ENCODE measurements at regions not wholly inside any gene's neighbourhood (a gene's known extent, or its start where the extent isn't known, plus 50 kb on each side); places are given as distances from the start of the nearest gene placed in this dataset.

DNA sequence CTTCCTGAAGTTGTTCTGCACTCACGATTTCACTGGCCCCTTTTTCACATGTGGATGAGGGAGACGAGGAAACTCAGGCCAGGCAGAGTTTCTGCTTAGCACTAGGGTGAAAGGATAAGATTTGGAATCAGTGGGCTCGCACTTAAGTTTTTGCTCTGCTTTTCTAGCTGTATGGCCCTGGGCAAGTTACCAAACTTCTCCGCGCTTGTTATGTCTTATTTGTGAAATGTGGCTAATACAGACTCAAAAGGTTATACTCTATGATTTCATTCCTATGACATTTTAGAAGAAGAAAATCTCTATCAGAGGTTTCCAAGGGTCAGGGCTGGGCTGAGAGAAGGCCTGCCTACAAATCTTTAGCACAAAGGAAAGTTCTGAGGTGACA, 191.9 kb upstream of the LRIG1 start:
- no peak for DNase-seq (ENCODE audit: low read depth)

DNA sequence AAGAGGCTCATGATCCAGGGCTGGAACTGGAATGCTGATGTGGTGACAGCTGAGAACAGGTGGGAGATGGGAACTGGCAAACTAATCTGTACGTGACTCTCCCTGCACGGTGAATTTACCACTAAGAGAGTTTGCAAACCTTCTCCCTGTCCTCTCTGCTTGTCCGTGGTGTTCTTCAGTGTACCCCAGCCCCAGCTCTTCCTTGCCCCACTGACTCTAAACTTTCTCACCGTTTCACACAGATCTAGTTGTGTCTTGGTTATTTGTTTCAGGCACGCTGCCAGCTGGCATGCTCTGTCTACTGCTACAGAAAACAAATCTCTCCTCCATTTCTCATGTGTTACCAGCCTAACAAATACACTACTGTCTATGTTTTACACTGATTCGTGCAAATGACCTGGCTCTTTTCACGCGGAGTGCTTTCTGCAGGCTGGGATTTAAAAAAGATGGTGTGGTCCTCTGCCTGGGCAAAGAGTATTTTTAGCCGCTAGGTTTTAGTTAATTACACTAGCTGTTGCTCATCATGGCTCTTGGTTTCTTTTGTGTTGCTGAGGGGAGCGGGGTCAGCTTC, 192.7 kb upstream of the LRIG1 start:
- DNase-seq (ENCODE audit: low read depth): no peak

DNA sequence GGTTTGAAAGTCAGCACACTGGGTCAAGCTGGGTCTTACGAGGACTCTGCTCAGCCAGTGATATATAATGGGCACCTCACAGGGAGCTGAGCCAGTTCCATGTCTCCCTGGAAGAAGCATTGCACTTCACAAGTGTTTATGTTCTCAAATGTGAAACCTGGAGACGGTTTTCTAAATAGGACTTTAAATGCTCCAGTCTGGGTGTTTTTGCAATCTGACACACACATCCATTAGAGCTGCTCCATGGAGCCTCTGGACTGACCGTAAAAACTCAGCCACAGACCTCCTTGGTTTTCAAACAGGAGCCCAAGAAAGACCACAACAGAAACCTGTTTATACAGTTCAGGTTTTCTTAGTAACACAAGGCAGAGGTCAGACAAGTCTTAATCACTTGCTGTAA, 201.3 kb upstream of the LRIG1 start:
- no peak for DNase-seq (ENCODE audit: low read depth)

DNA sequence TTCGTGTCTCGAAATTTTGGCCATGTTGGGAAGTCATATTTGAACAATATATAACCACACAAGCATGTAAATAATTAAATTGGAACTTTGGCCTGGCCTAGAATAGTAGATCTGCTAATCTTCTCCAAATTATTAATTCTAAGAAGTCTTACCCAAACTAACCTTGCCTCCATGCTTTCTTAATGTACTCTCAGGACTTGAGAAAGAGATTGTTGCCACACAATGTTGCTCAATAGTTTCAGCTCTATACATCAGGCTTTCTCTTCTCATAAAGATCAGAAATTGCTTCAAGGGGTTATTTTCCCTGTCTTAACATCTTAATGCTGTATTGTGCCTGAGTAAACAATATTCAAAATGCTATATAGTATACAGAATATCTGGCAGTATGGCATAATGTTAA, 202.7 kb upstream of the LRIG1 start:
- no peak for DNase-seq (ENCODE audit: low read depth)

- DNase-seq (ENCODE audit: low read depth): no peak
Observed at GRCh38 chr3:66705076-66705475, 204.3 kb upstream of the LRIG1 start.

- DNase-seq (ENCODE audit: low read depth): no peak
Observed at GRCh38 chr3:66706890-66707289, 206.1 kb upstream of the LRIG1 start.

- no peak for DNase-seq (ENCODE audit: low read depth)
Observed at GRCh38 chr3:66709532-66709931, 208.7 kb upstream of the LRIG1 start.

GRCh38 chr3:66712210-66712609, 211.4 kb upstream of the LRIG1 start:
- no peak for DNase-seq (ENCODE audit: low read depth)

DNA sequence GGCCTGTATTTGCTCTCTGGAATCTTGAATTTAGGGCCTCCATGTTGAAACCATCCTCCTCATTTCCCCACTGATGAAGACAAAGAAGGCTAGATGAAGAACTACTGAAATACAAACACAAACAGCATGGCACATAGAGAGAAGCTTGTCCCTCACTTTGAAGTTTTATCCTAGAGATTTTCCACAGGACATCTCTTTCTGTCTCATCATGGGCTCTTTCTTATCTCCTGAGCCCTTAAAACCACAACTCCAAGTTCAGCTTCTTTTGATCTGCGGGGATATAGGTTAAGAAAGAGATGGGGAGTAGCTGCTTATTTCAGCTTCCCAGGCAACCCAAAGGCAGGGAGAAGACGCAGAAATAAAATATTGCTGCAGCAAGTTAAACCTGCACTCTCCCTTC, 213.1 kb upstream of the LRIG1 start:
- no peak for DNase-seq (ENCODE audit: low read depth)

- no peak for DNase-seq (ENCODE audit: low read depth)
Observed at GRCh38 chr3:66715806-66716205, 215.0 kb upstream of the LRIG1 start.

DNA sequence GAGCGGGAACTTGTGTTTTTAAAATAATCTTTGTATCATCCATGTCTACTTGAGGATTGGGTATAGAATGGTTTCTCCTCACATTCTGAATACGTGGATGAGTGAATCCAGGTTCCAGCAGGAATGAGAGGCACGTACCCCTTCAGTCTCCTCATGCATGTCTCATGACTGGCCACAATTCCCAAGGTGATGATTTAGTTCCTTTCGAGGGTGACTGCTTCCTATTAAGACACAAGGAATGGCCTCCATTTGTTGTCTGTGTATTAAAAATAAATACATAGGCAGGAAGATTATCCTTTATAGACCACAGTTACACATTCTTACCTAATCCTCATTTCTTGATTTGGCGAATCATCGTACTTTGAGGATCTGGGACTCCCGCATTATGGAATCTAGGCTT, 217.0 kb upstream of the LRIG1 start:
- no peak for DNase-seq (ENCODE audit: low read depth)

- DNase-seq (ENCODE audit: low read depth): no peak
Observed at GRCh38 chr3:66719796-66720356, 219.1 kb upstream of the LRIG1 start.

- DNase-seq (ENCODE audit: low read depth): no peak
Observed at GRCh38 chr3:66720508-66720907, 219.7 kb upstream of the LRIG1 start.

DNA sequence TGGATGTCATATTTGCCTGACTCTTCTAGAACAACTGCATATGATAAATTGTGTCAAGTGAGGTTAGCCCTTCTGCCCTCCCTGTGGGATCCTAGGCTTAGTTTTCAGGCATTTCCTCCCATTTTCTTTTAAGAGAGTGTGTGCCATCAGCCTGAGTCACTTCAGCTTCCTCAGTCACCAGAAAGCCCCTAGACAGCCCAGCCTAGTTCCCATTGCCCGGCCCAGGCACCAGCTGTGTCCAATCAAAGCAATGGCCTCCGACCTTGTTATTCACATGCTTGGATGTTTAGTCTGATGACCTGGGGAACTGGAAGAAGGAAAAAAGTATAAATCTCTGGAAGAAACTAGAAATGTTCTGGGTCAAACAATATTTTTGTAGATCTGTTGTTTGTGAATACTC, 221.9 kb upstream of the LRIG1 start:
- DNase-seq (ENCODE audit: low read depth): no peak

DNA sequence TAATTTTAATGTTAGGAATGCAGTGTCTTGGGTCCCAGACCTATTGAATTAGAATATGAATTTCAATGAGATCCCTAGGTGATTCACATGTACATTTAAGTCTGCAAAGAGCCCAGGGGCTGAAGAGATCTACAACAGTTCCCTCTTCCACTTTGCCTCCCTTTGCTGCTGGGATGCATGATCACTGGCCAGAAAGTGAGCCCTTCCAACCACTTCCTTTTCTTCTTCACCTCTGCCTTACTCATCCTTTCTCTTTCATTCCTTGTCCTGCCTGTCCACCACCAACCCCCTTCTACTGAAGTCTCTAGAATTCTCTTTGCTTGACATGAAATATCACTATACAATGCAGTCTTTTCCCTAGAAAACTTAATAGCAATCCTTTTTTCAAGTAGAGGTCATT, 222.4 kb upstream of the LRIG1 start:
- no peak for DNase-seq (ENCODE audit: low read depth)

DNA sequence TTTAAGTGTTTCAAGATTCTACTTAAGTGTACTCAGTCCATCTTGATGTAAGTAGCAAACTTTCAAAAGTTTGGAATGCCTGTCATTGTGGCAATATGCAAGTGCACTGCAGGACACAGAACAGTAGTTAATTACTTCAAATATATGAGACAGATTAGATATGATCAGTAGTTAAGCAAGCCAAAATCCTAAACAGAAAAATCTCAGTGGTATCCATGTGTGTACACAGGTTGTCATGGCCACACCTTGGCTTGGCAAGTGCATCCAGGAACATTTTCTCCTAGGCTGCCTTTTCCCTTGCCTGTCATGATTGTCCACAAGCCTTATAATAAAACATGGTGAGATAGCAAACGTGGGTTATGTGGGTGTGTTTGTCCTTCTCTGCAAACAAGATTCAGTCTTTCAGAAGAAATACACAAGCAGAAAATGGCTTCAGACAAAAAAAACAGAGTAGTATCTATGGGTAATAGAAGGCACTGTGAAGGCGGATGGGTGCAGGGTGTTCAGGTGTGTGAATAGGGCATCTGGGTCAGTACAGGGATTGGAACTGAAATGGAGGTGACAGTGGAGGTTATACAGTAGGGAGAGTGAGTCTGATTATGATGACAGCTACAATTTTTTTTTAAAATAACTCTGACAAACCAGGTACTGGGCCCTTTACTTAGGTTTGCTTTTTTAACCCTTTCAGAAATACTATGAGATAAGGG, 229.0 kb upstream of the LRIG1 start:
- DNase-seq (ENCODE audit: low read depth): no peak

DNA sequence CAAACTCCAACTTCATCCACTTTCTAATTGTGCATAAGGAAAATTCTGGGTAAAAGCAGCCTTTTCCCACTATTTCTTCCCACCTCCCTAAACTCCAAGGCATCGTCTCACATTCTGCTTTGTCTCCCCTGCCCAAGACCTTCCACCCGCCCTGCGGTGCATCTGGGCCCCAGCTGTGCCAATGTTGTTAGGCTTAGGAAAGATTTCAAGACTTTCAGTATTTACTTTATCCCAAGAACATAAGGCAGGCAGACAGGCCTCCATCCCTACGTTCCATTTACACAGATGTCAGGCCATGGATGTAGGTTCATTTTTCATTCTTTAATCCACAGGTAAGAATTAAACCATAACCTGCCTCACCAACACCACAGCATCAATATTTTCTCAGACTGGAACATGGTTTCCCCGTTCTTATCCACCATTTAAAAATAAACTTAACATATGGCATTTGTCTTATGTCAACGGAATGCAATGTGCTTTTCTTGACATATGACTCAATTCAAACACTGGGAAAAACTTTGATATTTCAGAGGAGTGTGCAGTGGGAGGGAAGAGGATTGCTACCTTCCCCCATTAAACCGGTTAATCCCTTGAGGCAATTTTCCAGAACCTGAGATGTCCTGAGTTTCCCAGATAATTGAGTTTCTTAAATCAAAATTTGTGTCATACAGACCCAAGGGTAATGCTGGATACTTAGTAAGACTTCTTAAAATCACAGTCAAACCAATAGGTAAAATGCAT, 238.0 kb upstream of the LRIG1 start:
- DNase-seq (ENCODE audit: low read depth): no peak

- DNase-seq (ENCODE audit: low read depth): no peak
Observed at GRCh38 chr3:66740260-66740659, 239.4 kb upstream of the LRIG1 start.

- no peak for DNase-seq (ENCODE audit: low read depth)
Observed at GRCh38 chr3:66744521-66744920, 243.7 kb upstream of the LRIG1 start.

DNA sequence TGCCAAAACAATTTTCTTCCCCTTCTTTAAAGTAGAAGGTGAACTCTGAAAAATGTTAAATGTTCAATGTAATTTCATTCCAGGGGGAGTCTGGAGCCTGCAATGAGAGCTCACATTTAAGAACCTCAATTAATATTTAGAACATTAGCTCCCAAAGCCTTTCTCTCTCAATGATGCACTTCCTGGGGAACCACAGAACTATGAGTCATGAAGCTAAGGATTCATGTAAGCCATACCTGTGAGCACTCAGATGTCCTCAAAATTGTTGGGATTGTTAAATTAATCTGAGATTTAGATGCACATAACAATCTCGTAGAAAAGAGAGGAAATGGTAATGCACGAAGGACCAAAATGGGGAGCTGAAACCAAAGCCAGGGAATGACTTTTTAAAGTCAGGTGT, 244.2 kb upstream of the LRIG1 start:
- no peak for DNase-seq (ENCODE audit: low read depth)

DNA sequence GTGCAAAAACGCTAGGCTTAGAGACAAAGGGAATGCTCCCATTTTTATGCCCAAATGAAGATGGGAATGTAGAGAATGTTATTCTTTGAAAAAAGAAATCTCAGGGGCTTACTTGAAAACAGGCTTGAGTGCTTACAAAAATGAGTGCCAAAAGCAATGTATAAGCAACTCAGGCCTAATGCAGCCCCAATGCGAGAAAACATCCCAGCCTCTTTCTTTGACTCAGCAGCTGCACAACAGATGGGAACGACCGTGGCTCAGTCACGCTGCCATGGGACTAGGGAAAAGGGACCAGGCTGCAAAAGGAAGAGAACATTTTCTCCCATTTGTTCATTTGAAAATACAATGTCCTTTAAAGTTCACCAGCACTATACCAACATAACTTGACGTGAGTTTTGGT, 246.4 kb upstream of the LRIG1 start:
- DNase-seq (ENCODE audit: low read depth): no peak

DNA sequence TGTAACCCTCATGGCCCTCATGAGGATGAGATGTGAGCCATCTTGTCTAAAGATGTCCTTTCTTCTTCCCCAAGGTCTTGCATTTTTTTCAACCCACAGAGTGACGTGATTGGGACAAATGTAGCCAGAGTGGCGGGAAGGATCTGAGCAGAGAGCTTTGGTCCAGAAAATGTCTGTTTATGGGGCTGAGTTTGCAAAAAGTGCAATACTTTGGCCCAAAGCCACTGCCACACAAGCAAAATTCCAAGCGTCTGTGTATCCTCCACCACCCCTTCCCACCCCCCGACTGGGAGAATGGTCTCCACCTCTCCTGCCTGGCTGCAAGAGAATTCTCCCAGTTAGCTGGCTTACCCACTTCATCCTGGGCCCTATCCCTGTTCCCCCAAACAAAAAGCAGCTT, 246.9 kb upstream of the LRIG1 start:
- DNase-seq (ENCODE audit: low read depth): no peak

- no peak for DNase-seq (ENCODE audit: low read depth)
Observed at GRCh38 chr3:66748175-66748876, 247.5 kb upstream of the LRIG1 start.

Measured in stimulated activated CD8-positive, alpha-beta memory T cell treated with anti-CD3 and anti-CD28 coated beads, Interleukin-7, amount 100 ng/mL, for 24 hours (primary cell).